GM18517 (cell line): ENCODE measurements at regions not wholly inside any gene's neighbourhood (a gene's known extent, or its start where the extent isn't known, plus 50 kb on each side); places are given as distances from the start of the nearest gene placed in this dataset.

Experiments
- ATAC-seq: cut with Tn5 transposase; IDR thresholded peaks from one replicate; pipeline ENCODE4 v1.9.1; 2021; ENCODE audit warnings: mild to moderate bottlenecking, moderate library complexity; ENCODE audit not compliant: unreplicated experiment

- ATAC-seq, result no peak
Observed at GRCh38 chr11:80240245-80240644, 799.4 kb upstream of the TENM4 start.

- ATAC-seq, result no peak
Observed at GRCh38 chr11:80239217-80239616, 798.4 kb upstream of the TENM4 start.

GRCh38 chr11:80227915-80228314, 787.1 kb upstream of the TENM4 start:
- no peak for ATAC-seq

GRCh38 chr11:80214413-80214812, 773.6 kb upstream of the TENM4 start:
- no peak for ATAC-seq

- ATAC-seq, result no peak
Observed at GRCh38 chr11:80211673-80212072, 770.8 kb upstream of the TENM4 start.

GRCh38 chr11:80204021-80204420, 763.2 kb upstream of the TENM4 start:
- no peak for ATAC-seq

GRCh38 chr11:80196932-80197554, 756.2 kb upstream of the TENM4 start:
- ATAC-seq, result no peak

GRCh38 chr11:80196041-80196440, 755.2 kb upstream of the TENM4 start:
- ATAC-seq, result no peak

GRCh38 chr11:80194625-80195024, 753.8 kb upstream of the TENM4 start:
- ATAC-seq, result no peak

GRCh38 chr11:80194016-80194415, 753.2 kb upstream of the TENM4 start:
- ATAC-seq, result no peak

GRCh38 chr11:80188076-80188627, 747.3 kb upstream of the TENM4 start:
- ATAC-seq, result no peak

- no peak for ATAC-seq
Observed at GRCh38 chr11:80186692-80187091, 745.9 kb upstream of the TENM4 start.

- ATAC-seq, result no peak
Observed at GRCh38 chr11:80182901-80183300, 742.1 kb upstream of the TENM4 start.

GRCh38 chr11:80173371-80174136, 732.7 kb upstream of the TENM4 start:
- ATAC-seq, result no peak

GRCh38 chr11:80168796-80169195, 728.0 kb upstream of the TENM4 start:
- ATAC-seq, result no peak

- no peak for ATAC-seq
Observed at GRCh38 chr11:80167766-80168165, 726.9 kb upstream of the TENM4 start.

GRCh38 chr11:80165744-80166143, 724.9 kb upstream of the TENM4 start:
- ATAC-seq, result no peak

- no peak for ATAC-seq
Observed at GRCh38 chr11:80163441-80163840, 722.6 kb upstream of the TENM4 start.

GRCh38 chr11:80163011-80163410, 722.2 kb upstream of the TENM4 start:
- ATAC-seq, result no peak

- ATAC-seq, result no peak
Observed at GRCh38 chr11:80162387-80162786, 721.6 kb upstream of the TENM4 start.

GRCh38 chr11:80157447-80157846, 716.6 kb upstream of the TENM4 start:
- no peak for ATAC-seq

GRCh38 chr11:80156062-80156461, 715.2 kb upstream of the TENM4 start:
- no peak for ATAC-seq
